LNCAP (cell line): ENCODE measurements at regions not wholly inside any gene's neighbourhood (a gene's known extent, or its start where the extent isn't known, plus 50 kb on each side); places are given as distances from the start of the nearest gene placed in this dataset.

Experiments used
- CTCF ChIP-seq: fragments of 450-650 bp; IDR thresholded peaks from 2 replicates; pipeline ENCODE4 v1.5.1; 2017; ENCODE audit warnings: mild to moderate bottlenecking

- TF ChIP-seq CTCF = no peak
These were observed 125.1 kb upstream of the ZBED5 start for GRCh38 chr11:10982704-10983510.

GRCh38 chr11:10979529-10979928, 121.7 kb upstream of the ZBED5 start:
- TF ChIP-seq CTCF = no peak

- TF ChIP-seq CTCF = no peak
These were observed 120.3 kb upstream of the ZBED5 start for GRCh38 chr11:10978198-10978597.

GRCh38 chr11:10975287-10975721, 117.5 kb upstream of the ZBED5 start:
- no peak for TF ChIP-seq CTCF

- TF ChIP-seq CTCF = no peak
These were observed 115.6 kb upstream of the ZBED5 start for GRCh38 chr11:10973416-10973815.

GRCh38 chr11:10970926-10971325, 113.1 kb upstream of the ZBED5 start:
- TF ChIP-seq CTCF = no peak

- no peak for TF ChIP-seq CTCF
These were observed 111.5 kb upstream of the ZBED5 start for GRCh38 chr11:10969387-10969786.
